ENCODE measurements at regions not wholly inside any gene's neighbourhood (a gene's known extent, or its start where the extent isn't known, plus 50 kb on each side); places are given as distances from the start of the nearest gene placed in this dataset.
A peak's percentile ranks its signal among the peaks of the same experiment; 100 is the strongest.

GRCh38 chr3:10555263-10555662 is 49.9 kb upstream of the ATP2B2 start:
- H3K4me1 Mint-ChIP-seq, result peaks cover 5 to 7% (median 7%) of the 10 kb centered on the region in 3 donors
- H3K27ac Mint-ChIP-seq, result no peak overlapping the region
- peaks cover 19% of the 10 kb centered on the region for H3K27me3 Mint-ChIP-seq
- no peaks in the 10 kb centered on the region for H3K9me3 Mint-ChIP-seq
- H3K36me3 Mint-ChIP-seq, result no peaks in the 10 kb centered on the region
- no peak overlapping the region for H3K4me3 Mint-ChIP-seq

DNA sequence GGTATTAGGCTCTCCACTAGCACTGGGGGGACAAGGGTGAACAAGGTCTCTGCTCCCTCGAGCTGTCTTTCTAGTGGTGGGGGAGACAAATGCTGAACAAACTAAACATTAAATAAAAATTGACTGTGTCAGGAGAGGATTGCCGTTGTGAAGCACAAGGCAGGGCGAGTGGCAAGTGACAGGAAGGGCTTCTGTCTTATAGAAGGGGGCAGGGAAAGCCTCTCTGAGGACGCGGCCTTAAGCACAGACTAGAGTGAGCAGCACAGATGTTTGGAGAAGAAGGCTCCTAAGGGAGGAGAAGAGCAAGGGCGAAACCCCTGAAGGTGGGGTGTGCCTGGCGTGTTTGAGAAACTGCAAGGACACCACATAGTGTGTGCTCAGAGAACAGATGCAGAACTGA is 50.9 kb upstream of the ATP2B2 start:
- no peaks in the 10 kb centered on the region for H3K36me3 Mint-ChIP-seq
- peak overlapping the region in 1 of 4 donors; percentile 26 for H3K4me3 Mint-ChIP-seq
- peaks cover 0 to 8% (median 4%) of the 10 kb centered on the region in 3 donors for H3K9me3 Mint-ChIP-seq
- no peak overlapping the region for H3K27ac Mint-ChIP-seq
- peaks cover 24% of the 10 kb centered on the region for H3K27me3 Mint-ChIP-seq
- H3K4me1 Mint-ChIP-seq, result peaks cover 5 to 7% (median 7%) of the 10 kb centered on the region in 3 donors

DNA sequence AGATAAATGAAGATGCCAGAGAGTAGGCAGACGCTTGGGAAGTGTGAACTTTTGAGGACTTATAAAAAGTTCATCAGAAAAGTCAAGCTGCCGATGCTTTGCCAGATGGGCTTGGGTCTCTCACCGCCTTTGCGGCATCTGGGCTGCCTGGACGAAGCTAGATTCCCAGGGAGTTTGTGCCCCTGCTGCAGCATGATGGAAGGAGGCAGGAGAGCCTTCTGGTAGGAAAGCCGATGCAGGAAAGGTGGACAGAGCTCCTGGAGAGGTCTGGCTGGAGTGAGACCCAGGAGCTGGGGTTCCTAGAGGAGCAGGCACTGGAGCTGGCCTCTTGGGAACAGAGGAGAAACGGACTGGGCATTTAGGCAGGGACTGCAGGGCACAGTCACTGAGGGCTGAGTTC is 51.9 kb upstream of the ATP2B2 start:
- peaks cover 25% of the 10 kb centered on the region for H3K27me3 Mint-ChIP-seq
- no peaks in the 10 kb centered on the region for H3K36me3 Mint-ChIP-seq
- peaks cover 0 to 15% (median 5%) of the 10 kb centered on the region in 3 donors for H3K9me3 Mint-ChIP-seq
- H3K4me3 Mint-ChIP-seq, result no peak overlapping the region
- H3K27ac Mint-ChIP-seq, result peak overlapping the region in 1 of 3 donors; percentile 47
- H3K4me1 Mint-ChIP-seq, result peaks cover 4 to 6% (median 5%) of the 10 kb centered on the region in 3 donors

DNA sequence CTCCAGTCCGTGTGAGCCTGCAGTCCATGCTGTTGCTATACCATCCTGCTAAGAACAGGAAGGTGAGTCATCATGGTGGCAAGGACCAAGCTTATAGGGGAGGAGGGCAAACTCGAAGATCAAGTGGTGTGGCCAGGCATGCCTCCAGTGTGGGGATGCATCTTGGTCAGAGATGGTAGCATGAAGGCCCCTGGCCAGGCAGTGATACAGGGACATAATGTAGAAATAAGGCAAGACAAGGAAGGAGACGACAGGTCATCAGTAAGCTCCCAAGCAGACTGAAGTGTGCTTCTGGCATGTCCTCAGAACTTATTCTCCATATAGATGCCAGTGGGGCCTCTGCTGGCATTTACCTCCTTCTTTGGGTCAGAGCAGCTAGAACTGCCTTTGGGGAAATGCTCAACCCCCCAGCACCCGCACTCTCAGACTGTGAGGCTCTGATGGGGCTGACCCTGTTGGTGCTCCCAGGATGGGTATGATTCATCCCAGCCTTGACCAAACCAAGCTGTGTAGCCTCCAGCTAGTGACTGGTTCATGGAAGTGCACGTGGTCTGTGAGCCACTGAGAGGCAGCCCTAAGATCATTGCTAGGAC is 52.5 kb upstream of the ATP2B2 start:
- no peaks in the 10 kb centered on the region for H3K36me3 Mint-ChIP-seq
- peak overlapping the region in 1 of 3 donors; percentile 47 for H3K27ac Mint-ChIP-seq
- H3K9me3 Mint-ChIP-seq, result peaks cover 0 to 15% (median 5%) of the 10 kb centered on the region in 3 donors
- H3K4me1 Mint-ChIP-seq, result peaks cover 0 to under 1% (median 0%) of the 10 kb centered on the region in 3 donors
- peaks cover 25% of the 10 kb centered on the region for H3K27me3 Mint-ChIP-seq
- no peak overlapping the region for H3K4me3 Mint-ChIP-seq

- Mint-ChIP-seq H3K27me3 (peaks cover 25% of the 10 kb centered on the region), H3K4me3 (no peak overlapping the region), H3K4me1 (peaks cover 0 to 5% (median 4%) of the 10 kb centered on the region in 3 donors), H3K27ac (no peak overlapping the region), H3K36me3 (no peaks in the 10 kb centered on the region), H3K9me3 (peaks cover 0 to 15% (median 5%) of the 10 kb centered on the region in 3 donors)
These were observed 53.4 kb upstream of the ATP2B2 start for GRCh38 chr3:10558736-10559135.

DNA sequence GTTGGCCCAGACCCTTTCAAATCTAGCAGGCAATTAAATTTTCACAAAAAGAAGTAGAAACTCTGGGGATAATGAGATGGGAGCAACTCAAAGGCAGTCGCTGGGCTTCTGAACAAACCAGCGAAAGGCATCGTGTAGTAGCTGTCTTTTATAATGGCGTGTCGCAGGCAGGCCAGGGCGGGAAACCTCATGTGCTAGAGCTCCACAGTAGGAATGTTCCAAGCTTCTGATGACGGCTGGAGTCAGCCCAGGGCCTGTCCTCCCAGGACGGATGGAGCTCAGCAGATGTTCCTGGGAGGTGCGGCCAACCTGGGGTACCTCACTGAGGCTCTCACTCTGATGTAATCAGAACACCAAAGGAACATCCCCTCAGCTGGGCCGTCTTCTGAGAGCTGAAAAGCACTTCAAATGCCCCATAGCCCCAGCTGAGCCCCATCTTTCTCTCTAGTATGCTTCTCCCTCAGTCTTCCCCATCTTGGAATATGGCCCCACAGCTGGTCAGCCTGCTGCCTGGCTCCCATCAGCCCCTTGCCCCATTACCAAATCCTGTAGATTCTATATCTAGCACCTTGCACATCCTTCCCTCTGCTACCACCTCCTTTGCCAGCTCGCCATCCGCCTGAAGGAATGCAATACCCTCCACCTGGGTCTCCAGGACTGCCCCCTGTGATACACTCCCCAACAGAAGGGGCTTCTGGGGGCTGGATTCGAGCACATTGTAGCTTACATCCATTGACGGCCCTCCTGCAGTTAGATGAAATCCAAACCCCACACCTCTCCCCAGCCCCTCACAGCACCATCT is 54.9 kb upstream of the ATP2B2 start:
- peaks cover 0 to 7% (median 4%) of the 10 kb centered on the region in 3 donors for H3K4me1 Mint-ChIP-seq
- H3K27me3 Mint-ChIP-seq, result peaks cover 24% of the 10 kb centered on the region
- H3K4me3 Mint-ChIP-seq, result no peak overlapping the region
- peaks cover 0 to 15% (median 7%) of the 10 kb centered on the region in 3 donors for H3K9me3 Mint-ChIP-seq
- no peaks in the 10 kb centered on the region for H3K36me3 Mint-ChIP-seq
- no peak overlapping the region for H3K27ac Mint-ChIP-seq

- H3K4me1 Mint-ChIP-seq, result peaks cover 0 to 7% (median 4%) of the 10 kb centered on the region in 3 donors
- H3K27ac Mint-ChIP-seq, result no peak overlapping the region
- no peak overlapping the region for H3K4me3 Mint-ChIP-seq
- no peaks in the 10 kb centered on the region for H3K36me3 Mint-ChIP-seq
- peaks cover 0 to 15% (median 7%) of the 10 kb centered on the region in 3 donors for H3K9me3 Mint-ChIP-seq
- peaks cover 21% of the 10 kb centered on the region for H3K27me3 Mint-ChIP-seq
These were observed 56.0 kb upstream of the ATP2B2 start for GRCh38 chr3:10561162-10561945.

GRCh38 chr3:10561946-10562560 is 56.7 kb upstream of the ATP2B2 start:
- Mint-ChIP-seq H3K27ac (peak overlapping the region in 1 of 3 donors; percentile 48), H3K27me3 (peaks cover 24% of the 10 kb centered on the region)

GRCh38 chr3:10563396-10563795 is 58.0 kb upstream of the ATP2B2 start:
- Mint-ChIP-seq H3K9me3 (peaks cover 0 to 15% (median 7%) of the 10 kb centered on the region in 3 donors), H3K4me1 (peaks cover 0 to 7% (median 4%) of the 10 kb centered on the region in 3 donors), H3K27me3 (peaks cover 21% of the 10 kb centered on the region)

More at GRCh38 chr3:10561946-10562560, 56.7 kb upstream of the ATP2B2 start:
- Mint-ChIP-seq H3K9me3 (peaks cover 0 to 15% (median 7%) of the 10 kb centered on the region in 3 donors), H3K36me3 (no peaks in the 10 kb centered on the region), H3K4me1 (peaks cover 0 to 7% (median 4%) of the 10 kb centered on the region in 3 donors), H3K4me3 (no peak overlapping the region)

DNA sequence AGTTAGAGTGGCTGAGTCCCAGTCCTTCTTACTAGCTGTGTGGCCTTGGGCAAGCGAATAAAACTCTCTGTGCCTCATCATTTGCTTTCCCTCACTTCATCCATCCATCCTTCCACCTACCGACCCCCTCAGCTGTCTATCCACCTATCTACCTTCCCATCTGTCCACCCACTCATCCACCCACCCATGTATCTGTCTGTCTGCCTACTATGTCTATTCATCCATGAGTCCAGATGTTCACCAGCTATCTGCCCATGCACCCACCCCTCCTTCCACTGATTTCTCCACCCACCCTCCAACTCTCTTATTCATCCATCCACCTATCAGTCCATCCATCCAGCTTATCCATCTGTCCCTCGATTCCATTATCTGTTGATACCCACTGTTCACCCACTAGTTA is 60.4 kb upstream of the ATP2B2 start:
- Mint-ChIP-seq H3K27ac (no peak overlapping the region), H3K36me3 (no peaks in the 10 kb centered on the region), H3K27me3 (peaks cover 24% of the 10 kb centered on the region), H3K4me1 (peaks cover 0 to 7% (median 4%) of the 10 kb centered on the region in 3 donors), H3K9me3 (peaks cover 0 to 11% (median 7%) of the 10 kb centered on the region in 3 donors), H3K4me3 (no peak overlapping the region)

More at GRCh38 chr3:10563396-10563795, 58.0 kb upstream of the ATP2B2 start:
- Mint-ChIP-seq H3K4me3 (peak overlapping the region in 1 of 4 donors; percentile 29), H3K36me3 (no peaks in the 10 kb centered on the region), H3K27ac (no peak overlapping the region)

GRCh38 chr3:10566451-10566850 is 61.1 kb upstream of the ATP2B2 start:
- Mint-ChIP-seq H3K4me1 (peaks cover 0 to 7% (median 4%) of the 10 kb centered on the region in 3 donors), H3K27ac (no peak overlapping the region), H3K36me3 (no peaks in the 10 kb centered on the region), H3K9me3 (peaks cover 0 to 7% (median 2%) of the 10 kb centered on the region in 3 donors), H3K27me3 (peaks cover 21% of the 10 kb centered on the region), H3K4me3 (no peak overlapping the region)

DNA sequence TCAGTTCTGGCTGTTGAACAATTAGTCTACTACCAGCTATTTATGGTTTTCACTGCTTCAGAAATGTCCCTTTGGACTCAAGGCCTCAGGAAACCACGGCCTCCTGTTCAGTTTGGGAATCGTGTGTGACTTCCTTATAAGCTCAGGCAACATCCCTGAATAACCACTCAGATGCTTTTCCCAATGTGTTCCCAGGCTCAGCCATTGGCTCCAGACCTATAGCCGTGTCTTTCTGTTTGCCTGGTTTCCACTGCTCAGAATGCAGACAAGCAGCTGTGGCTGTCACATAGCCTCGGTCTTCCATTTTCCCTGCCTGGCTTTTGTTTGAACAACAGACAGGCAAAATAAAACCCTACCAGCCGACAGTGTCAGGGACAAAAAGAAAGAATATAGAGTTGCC is 63.2 kb upstream of the ATP2B2 start:
- peaks cover 30% of the 10 kb centered on the region for H3K27me3 Mint-ChIP-seq
- H3K9me3 Mint-ChIP-seq, result peaks cover 0 to 4% (median 2%) of the 10 kb centered on the region in 3 donors
- H3K4me3 Mint-ChIP-seq, result no peak overlapping the region
- peaks cover 0 to 3% (median under 1%) of the 10 kb centered on the region in 3 donors for H3K4me1 Mint-ChIP-seq
- no peaks in the 10 kb centered on the region for H3K36me3 Mint-ChIP-seq
- no peak overlapping the region for H3K27ac Mint-ChIP-seq

DNA sequence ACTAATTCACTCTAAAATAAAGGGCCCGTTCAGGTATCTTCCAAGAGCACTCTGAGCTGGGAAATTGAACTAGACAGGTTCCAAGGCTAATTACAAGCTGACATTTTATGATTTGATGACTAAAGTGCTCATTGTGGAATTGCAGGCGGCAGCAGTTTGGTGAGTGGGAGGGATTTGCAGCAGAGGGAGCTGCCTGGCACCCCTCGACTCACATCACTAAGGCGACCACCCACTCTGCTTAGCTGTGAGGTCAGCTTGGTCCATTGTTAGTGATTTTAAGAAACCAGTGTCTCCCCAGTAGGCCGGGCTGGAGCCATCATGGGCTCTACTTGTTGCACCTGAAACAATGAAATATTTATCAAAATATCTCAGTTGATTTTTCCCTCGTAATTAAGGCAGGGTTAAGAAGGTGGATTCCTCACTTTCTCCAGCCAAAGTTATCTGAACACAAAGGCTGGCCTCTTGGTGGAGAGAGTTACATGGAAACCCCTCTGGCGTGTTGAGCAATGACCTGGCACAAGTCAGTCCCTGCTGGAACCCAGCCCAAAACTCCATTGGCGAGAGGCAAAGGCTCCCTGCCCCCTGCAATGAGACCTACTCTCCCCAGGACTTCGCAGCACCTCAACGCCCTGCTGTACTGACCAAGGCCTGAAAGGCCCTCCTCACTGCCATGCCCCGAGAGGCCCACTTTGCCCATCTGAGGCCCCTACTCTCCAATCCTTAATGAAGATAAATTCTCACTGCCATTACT is 65.0 kb upstream of the ATP2B2 start:
- peaks cover 0 to 4% (median 1%) of the 10 kb centered on the region in 3 donors for H3K9me3 Mint-ChIP-seq
- H3K4me3 Mint-ChIP-seq, result no peak overlapping the region
- no peaks in the 10 kb centered on the region for H3K4me1 Mint-ChIP-seq
- H3K27ac Mint-ChIP-seq, result no peak overlapping the region
- peaks cover 32% of the 10 kb centered on the region for H3K27me3 Mint-ChIP-seq
- H3K36me3 Mint-ChIP-seq, result no peaks in the 10 kb centered on the region

GRCh38 chr3:10574101-10574620 is 68.8 kb upstream of the ATP2B2 start:
- H3K36me3 Mint-ChIP-seq, result no peaks in the 10 kb centered on the region
- H3K27ac Mint-ChIP-seq, result no peak overlapping the region
- peaks cover 28% of the 10 kb centered on the region for H3K27me3 Mint-ChIP-seq
- H3K4me1 Mint-ChIP-seq, result no peaks in the 10 kb centered on the region
- peaks cover 0 to 4% (median 1%) of the 10 kb centered on the region in 3 donors for H3K9me3 Mint-ChIP-seq
- H3K4me3 Mint-ChIP-seq, result no peak overlapping the region

Measured in IgD-negative memory B cell (primary cell).